ENCODE measurements at regions not wholly inside any gene's neighbourhood (a gene's known extent, or its start where the extent isn't known, plus 50 kb on each side); places are given as distances from the start of the nearest gene placed in this dataset.
"Not testable (repeated sequence)": the region's sequence is repeated elsewhere in the genome, so short reads cannot be mapped to it uniquely, and the experiment has no call there.

DNA sequence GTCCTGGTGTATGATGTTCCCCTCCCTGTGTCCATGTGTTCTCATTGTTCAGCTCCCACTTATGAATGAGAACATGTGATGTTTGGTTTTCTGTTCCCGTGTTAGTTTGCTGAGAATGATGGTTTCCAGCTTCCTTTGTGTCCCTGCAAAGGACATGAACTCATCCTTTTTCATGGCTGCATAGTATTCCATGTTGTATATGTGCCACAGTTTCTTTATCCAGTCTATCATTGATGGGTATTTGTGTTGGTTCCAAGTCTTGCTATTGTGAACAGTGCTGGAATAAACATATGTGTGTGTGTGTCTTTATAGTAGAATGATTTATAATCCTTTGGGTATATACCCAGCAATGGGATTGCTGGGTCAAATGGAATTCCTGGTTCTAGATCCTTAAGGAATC, 1427.3 kb upstream of the SLC10A2 start:
- H3K4me3 ChIP-seq, H3K27ac ChIP-seq: not testable (repeated sequence)

- Histone ChIP-seq H3K4me3 (no peak overlapping the region), H3K27ac (no peak overlapping the region)
These were observed 1425.7 kb upstream of the SLC10A2 start for GRCh38 chr13:104491916-104492315.

DNA sequence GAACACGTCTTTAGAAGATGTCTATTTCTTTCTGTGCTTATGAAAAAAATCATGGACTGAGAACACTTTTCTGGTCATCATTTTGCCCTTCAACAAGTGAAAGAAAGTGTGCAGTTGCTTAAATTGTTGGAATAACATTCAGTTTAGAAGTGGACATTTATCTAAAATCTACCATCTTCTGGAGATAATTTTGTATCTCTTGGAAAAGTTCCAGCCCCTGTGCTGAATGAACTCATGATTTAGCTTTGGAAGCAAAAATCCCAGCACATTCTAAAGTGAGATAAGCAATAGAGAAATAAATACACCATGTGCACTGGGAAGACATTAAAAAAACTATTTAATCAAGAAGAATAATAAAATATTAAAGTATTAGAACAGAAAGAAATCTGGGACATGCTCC, 1420.8 kb upstream of the SLC10A2 start:
- Histone ChIP-seq H3K27ac (no peak overlapping the region), H3K4me3 (no peak overlapping the region)

DNA sequence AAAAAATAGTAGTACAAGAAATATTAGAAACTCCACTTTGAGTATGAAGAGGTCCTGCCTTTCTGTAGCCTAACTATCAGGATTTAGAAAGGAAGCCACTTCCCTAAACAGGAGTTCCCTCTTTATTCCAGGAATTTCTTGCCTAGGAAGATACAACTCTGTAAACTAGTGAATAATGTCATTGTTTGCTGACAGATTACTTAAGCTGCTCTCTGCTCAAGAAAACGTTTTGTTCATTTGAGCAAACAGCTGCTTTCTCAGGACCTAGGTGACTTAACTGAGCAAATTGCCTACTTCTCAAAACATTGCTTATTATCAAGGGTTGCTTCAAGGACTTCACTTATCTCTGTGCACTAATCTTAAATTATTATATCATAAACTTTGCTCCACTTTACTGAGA, 1419.4 kb upstream of the SLC10A2 start:
- Histone ChIP-seq H3K4me3 (no peak overlapping the region), H3K27ac (no peak overlapping the region)

DNA sequence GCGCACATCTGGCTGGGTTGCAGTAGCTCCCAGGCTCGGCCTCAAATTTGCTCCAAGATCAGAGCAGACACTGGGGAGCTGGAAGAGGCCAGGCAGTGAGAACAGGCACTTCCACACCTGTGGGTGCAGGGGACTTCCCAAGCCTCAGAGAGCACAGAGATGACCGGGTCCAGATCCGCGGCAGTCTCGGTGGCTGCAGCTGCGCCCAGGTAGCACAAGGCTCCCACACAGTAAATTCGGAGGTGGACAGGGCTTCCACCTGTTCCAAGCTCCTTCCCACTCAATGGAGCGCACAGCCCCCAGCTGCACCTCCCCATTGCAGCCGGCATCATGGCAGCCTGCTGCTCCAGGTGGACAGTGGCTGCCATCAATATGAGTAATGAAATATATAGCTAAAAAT, 1417.4 kb upstream of the SLC10A2 start:
- Histone ChIP-seq H3K27ac (no peak overlapping the region), H3K4me3 (no peak overlapping the region)

- Histone ChIP-seq H3K4me3 (no peak overlapping the region), H3K27ac (no peak overlapping the region)
These were observed 1411.0 kb upstream of the SLC10A2 start for GRCh38 chr13:104477261-104477660.

- no peak overlapping the region for H3K4me3 ChIP-seq
These were observed 1407.7 kb upstream of the SLC10A2 start for GRCh38 chr13:104473936-104474335.

GRCh38 chr13:104466016-104466415, 1399.8 kb upstream of the SLC10A2 start:
- no peak overlapping the region for H3K4me3 ChIP-seq

More at GRCh38 chr13:104473936-104474335, 1407.7 kb upstream of the SLC10A2 start:
- H3K27ac ChIP-seq: no peak overlapping the region

GRCh38 chr13:104461049-104461448, 1394.8 kb upstream of the SLC10A2 start:
- Histone ChIP-seq H3K27ac (no peak overlapping the region), H3K4me3 (no peak overlapping the region)

More at GRCh38 chr13:104466016-104466415, 1399.8 kb upstream of the SLC10A2 start:
- H3K27ac ChIP-seq: no peak overlapping the region

GRCh38 chr13:104460554-104460953, 1394.3 kb upstream of the SLC10A2 start:
- no peak overlapping the region for H3K27ac ChIP-seq
- no peak overlapping the region for H3K4me3 ChIP-seq

GRCh38 chr13:104450006-104450405, 1383.8 kb upstream of the SLC10A2 start:
- Histone ChIP-seq H3K4me3 (no peak overlapping the region), H3K27ac (no peak overlapping the region)

GRCh38 chr13:104447348-104447747, 1381.1 kb upstream of the SLC10A2 start:
- Histone ChIP-seq H3K27ac (no peak overlapping the region), H3K4me3 (no peak overlapping the region)

- Histone ChIP-seq H3K4me3 (no peak overlapping the region), H3K27ac (no peak overlapping the region)
These were observed 1376.3 kb upstream of the SLC10A2 start for GRCh38 chr13:104442536-104442935.

GRCh38 chr13:104436555-104436954, 1370.3 kb upstream of the SLC10A2 start:
- Histone ChIP-seq H3K4me3 (no peak overlapping the region), H3K27ac (no peak overlapping the region)

GRCh38 chr13:104431895-104432294, 1365.7 kb upstream of the SLC10A2 start:
- no peak overlapping the region for H3K4me3 ChIP-seq
- no peak overlapping the region for H3K27ac ChIP-seq

- Histone ChIP-seq H3K4me3 (no peak overlapping the region), H3K27ac (no peak overlapping the region)
These were observed 1360.2 kb upstream of the SLC10A2 start for GRCh38 chr13:104426435-104426834.

GRCh38 chr13:104422668-104423067, 1356.5 kb upstream of the SLC10A2 start:
- Histone ChIP-seq H3K4me3 (no peak overlapping the region), H3K27ac (no peak overlapping the region)

DNA sequence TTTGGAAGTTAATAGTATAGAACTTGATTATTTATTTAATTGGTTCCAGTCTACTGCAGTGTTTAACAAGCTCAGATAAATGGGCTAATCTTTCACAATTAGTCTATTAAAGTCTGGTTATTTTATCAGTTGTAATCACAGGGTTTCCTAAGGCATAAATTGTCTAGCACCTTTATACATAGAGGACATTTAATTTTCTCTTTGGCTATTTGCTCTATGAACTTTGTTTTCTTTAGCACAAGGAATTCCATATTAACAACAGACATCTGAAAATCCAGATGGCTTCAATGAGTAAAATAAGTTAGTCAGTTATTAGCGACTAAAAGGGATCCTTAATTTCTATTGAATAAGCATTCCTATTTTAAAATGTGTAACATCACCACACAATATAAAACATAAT, 1350.8 kb upstream of the SLC10A2 start:
- no peak overlapping the region for H3K27ac ChIP-seq
- H3K4me3 ChIP-seq: no peak overlapping the region

DNA sequence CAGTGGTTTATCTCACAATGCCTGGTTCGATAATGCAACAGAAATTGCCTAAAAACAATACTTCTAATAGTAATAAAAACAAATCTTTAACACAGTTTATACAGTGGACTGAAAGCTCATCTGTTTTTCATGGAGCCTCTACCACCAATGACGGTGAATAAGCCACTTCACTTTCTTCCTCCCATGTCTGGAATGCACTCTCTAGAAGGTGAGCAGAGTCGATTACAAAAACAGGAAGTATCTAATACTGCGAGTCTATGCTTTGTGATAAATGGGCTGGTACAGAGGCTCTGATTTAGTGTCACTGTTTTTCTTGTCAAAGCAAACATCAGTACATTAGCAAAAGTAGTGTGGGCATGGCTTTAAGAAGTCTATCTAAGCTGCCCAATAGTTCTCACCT, 1348.6 kb upstream of the SLC10A2 start:
- H3K4me3 ChIP-seq: no peak overlapping the region

GRCh38 chr13:104414181-104414580, 1348.0 kb upstream of the SLC10A2 start:
- H3K27ac ChIP-seq: no peak overlapping the region
- no peak overlapping the region for H3K4me3 ChIP-seq

More for the DNA sequence above, 1348.6 kb upstream of the SLC10A2 start:
- H3K27ac ChIP-seq: no peak overlapping the region

DNA sequence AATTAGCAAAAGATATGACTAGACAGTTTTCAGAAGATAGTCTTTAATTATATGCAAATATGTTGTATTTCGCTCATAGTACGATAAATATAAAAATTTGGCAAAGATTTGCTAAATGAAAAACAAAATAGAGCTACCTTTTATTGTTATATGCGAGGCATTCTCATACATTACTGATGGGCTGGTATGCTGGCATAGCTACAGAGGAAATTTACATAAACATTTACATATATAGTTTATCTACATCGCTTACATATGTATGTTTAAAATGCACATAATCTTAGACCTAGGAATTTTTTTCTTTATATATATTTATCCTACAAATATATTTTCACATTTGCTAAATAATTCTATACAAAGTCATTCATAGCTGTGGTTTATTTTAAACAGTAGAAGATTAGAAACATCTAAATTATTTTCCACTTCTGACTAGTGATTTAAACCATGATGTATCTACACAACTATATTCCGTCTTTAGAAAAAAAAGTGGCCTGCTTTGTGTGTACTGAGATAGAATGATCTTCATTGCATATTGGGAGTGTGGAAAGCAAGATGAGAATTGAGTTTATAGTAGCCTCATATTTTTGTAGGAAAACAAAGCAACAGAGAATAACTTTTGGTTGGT, 1345.0 kb upstream of the SLC10A2 start:
- Histone ChIP-seq H3K4me3 (no peak overlapping the region), H3K27ac (no peak overlapping the region)

- no peak overlapping the region for H3K4me3 ChIP-seq
These were observed 1342.5 kb upstream of the SLC10A2 start for GRCh38 chr13:104408733-104409132.

More at GRCh38 chr13:104408733-104409132, 1342.5 kb upstream of the SLC10A2 start:
- H3K27ac ChIP-seq: no peak overlapping the region
